H1 (cell line): ENCODE measurements at regions not wholly inside any gene's neighbourhood (a gene's known extent, or its start where the extent isn't known, plus 50 kb on each side); places are given as distances from the start of the nearest gene placed in this dataset.

ENCODE experiments used
- EP300 ChIP-seq, 2 experiments: IDR thresholded peaks; 1 replicate in 1 of 2; 2 replicates in 1 of 2; pipeline ENCODE4 v1.6.1; 2011 to 2012; ENCODE audit warnings: low read depth in 2 of 2, low read length in 2 of 2, mild to moderate bottlenecking in 2 of 2, borderline replicate concordance in 1 of 2, inconsistent platforms in 1 of 2, moderate library complexity in 1 of 2
- HDAC6 ChIP-seq: IDR thresholded peaks from one replicate; pipeline ENCODE4 v1.7.1; 2012; ENCODE audit warnings: low read depth, mild to moderate bottlenecking, inconsistent platforms, low read length, moderate library complexity
- KDM5A ChIP-seq: fragments of 200-600 bp; IDR thresholded peaks from 2 replicates; pipeline ENCODE4 v1.7.1; 2012; ENCODE audit warnings: mild to moderate bottlenecking, low read length, inconsistent platforms, mixed read lengths
- POLR2A ChIP-seq, 2 experiments: IDR thresholded peaks; 1 replicate in 1 of 2; 2 replicates in 1 of 2; pipeline ENCODE4 v1.6.1; 2011; ENCODE audit warnings: low read depth in 2 of 2, low read length in 2 of 2, mild to moderate bottlenecking in 2 of 2; ENCODE audit errors: control extremely low read depth in 1 of 2
- POLR2AphosphoS5 ChIP-seq: IDR thresholded peaks from 2 replicates; pipeline ENCODE4 v1.6.1; 2011; ENCODE audit warnings: low read depth, low read length
- SP1 ChIP-seq: IDR thresholded peaks from 2 replicates; pipeline ENCODE4 v1.6.1; 2011; ENCODE audit warnings: low read depth, low read length
- SUZ12 ChIP-seq: fragments of 200-600 bp; sonication (generic); IDR thresholded peaks from 2 replicates; pipeline ENCODE4 v1.6.1; 2012; ENCODE audit warnings: mild to moderate bottlenecking, inconsistent platforms, low read length, moderate library complexity, mixed read lengths
- ZNF274 ChIP-seq: IDR thresholded peaks from 2 replicates; pipeline ENCODE4 v1.7.0; 2012; ENCODE audit warnings: low read length, borderline replicate concordance; ENCODE audit errors: extremely low read depth
- TF ChIP-seq, protein P1 (sequence below), 3 experiments: IDR thresholded peaks; 1 replicate in 2 of 3; 2 replicates in 1 of 3; pipeline versions ENCODE4 v1.5.1 to v1.6.1; 2011; ENCODE audit warnings: low read length in 3 of 3, mild to moderate bottlenecking in 3 of 3, inconsistent platforms in 2 of 3, low read depth in 1 of 3, moderate library complexity in 1 of 3; ENCODE audit not compliant: insufficient read depth in 1 of 3; ENCODE audit errors: control extremely low read depth in 1 of 3

GRCh38 chr22:46097268-46097900 lies 52.9 kb upstream of the PPARA start:
- TF ChIP-seq EP300 (IDR thresholded peaks at IDR 0.05; ENCODE audit: borderline replicate concordance in 1 of 2, low read depth in 2 of 2, low read length in 2 of 2) (no peak), POLR2A (IDR thresholded peaks at IDR 0.05; ENCODE audit: control extremely low read depth in 1 of 2, low read depth in 2 of 2, low read length in 2 of 2) (no peak), HDAC6 (no peak), SUZ12 (no peak), SP1 (no peak), POLR2AphosphoS5 (no peak), ZNF274 (no peak), KDM5A (no peak)
- TF ChIP-seq, protein P1, sequence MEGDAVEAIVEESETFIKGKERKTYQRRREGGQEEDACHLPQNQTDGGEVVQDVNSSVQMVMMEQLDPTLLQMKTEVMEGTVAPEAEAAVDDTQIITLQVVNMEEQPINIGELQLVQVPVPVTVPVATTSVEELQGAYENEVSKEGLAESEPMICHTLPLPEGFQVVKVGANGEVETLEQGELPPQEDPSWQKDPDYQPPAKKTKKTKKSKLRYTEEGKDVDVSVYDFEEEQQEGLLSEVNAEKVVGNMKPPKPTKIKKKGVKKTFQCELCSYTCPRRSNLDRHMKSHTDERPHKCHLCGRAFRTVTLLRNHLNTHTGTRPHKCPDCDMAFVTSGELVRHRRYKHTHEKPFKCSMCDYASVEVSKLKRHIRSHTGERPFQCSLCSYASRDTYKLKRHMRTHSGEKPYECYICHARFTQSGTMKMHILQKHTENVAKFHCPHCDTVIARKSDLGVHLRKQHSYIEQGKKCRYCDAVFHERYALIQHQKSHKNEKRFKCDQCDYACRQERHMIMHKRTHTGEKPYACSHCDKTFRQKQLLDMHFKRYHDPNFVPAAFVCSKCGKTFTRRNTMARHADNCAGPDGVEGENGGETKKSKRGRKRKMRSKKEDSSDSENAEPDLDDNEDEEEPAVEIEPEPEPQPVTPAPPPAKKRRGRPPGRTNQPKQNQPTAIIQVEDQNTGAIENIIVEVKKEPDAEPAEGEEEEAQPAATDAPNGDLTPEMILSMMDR (IDR thresholded peaks at IDR 0.05; ENCODE audit: control extremely low read depth in 1 of 3, insufficient read depth in 1 of 3, low read depth in 1 of 3, low read length in 3 of 3) = no peak
